Tibial nerve (tissue), 4 donors: ENCODE measurements at regions not wholly inside any gene's neighbourhood (a gene's known extent, or its start where the extent isn't known, plus 50 kb on each side); places are given as distances from the start of the nearest gene placed in this dataset.
"Not testable (repeated sequence)": the region's sequence is repeated elsewhere in the genome, so short reads cannot be mapped to it uniquely, and the experiment has no call there.

Experiments
- DNase-seq, 2 donors: peaks; one replicate each; pipeline ENCODE4 v3.0.0-alpha.2; 2019; ENCODE audit warnings: low spot score in 2 of 2
- H3K27ac ChIP-seq, 4 donors: fragments of 200-600 bp; sonication (generic) in 3 of 4; one replicate each; pipeline ENCODE4 v1.5.1; 2017 to 2019; ENCODE audit warnings: mild to moderate bottlenecking in 1 of 4
- H3K27me3 ChIP-seq, 2 donors: fragments of 200-600 bp; sonication (generic) in 1 of 2; one replicate each; pipeline versions ENCODE4 v1.5.1 to v1.6.0; 2017 to 2019
- H3K36me3 ChIP-seq, 3 donors: fragments of 200-600 bp; sonication (generic); one replicate each; pipeline ENCODE4 v1.5.1; 2018 to 2019
- H3K4me1 ChIP-seq, 4 donors: fragments of 200-600 bp; sonication (generic) in 3 of 4; one replicate each; pipeline ENCODE4 v1.5.1; 2017 to 2019
- H3K4me3 ChIP-seq, 4 donors: fragments of 200-600 bp; sonication (generic) in 3 of 4; one replicate each; pipeline ENCODE4 v1.5.1; 2017 to 2019; ENCODE audit warnings: mild to moderate bottlenecking in 1 of 4, moderate library complexity in 1 of 4
- H3K9me3 ChIP-seq, 4 donors: fragments of 200-600 bp; sonication (generic) in 3 of 4; one replicate each; pipeline ENCODE4 v1.5.1; 2017 to 2019
- CTCF ChIP-seq, 5 experiments: fragments of 200-600 bp in 3 of 5; fragments of 450-650 bp in 2 of 5; sonication (generic) in 3 of 5; IDR thresholded peaks; one replicate each; pipeline ENCODE4 v1.5.1; 2016 to 2019; ENCODE audit warnings: antibody characterized with exemption in 5 of 5, mild to moderate bottlenecking in 3 of 5, moderate library complexity in 2 of 5
- EP300 ChIP-seq, 2 donors: sonication (generic); formaldehyde crosslinking; IDR thresholded peaks; one replicate each; pipeline ENCODE4 v1.6.1; 2017; ENCODE audit warnings: antibody characterized with exemption in 2 of 2, mild to moderate bottlenecking in 1 of 2
- POLR2A ChIP-seq, 2 donors: fragments of 450-650 bp; IDR thresholded peaks; one replicate each; pipeline ENCODE4 v1.6.1; 2017; ENCODE audit warnings: antibody characterized with exemption in 2 of 2, mild to moderate bottlenecking in 2 of 2, moderate library complexity in 2 of 2
- WGBS, 2 donors: methylation state at CpG; one replicate each; pipeline ENCODE4 v1.1.5; 2018; 5-methylcytosine and 5-hydroxymethylcytosine counted together

- TF ChIP-seq EP300 (IDR thresholded peaks at IDR 0.05) = no peak
- no peak for TF ChIP-seq CTCF (IDR thresholded peaks at IDR 0.05)
- TF ChIP-seq POLR2A (IDR thresholded peaks at IDR 0.05) = no peak
- no peak overlapping the region for H3K27ac ChIP-seq
- no peak for DNase-seq
- no peaks in the 10 kb centered on the region for H3K4me1 ChIP-seq
- no peak overlapping the region for H3K4me3 ChIP-seq
- 96% methylated on average over 30 to 32 of the region's 33 CpGs for WGBS, 2 donors
- no peaks in the 10 kb centered on the region for H3K36me3 ChIP-seq
- peaks cover 0 to 8% (median 0%) of the 10 kb centered on the region in 4 donors for H3K9me3 ChIP-seq
- no peaks in the 10 kb centered on the region for H3K27me3 ChIP-seq
Measured at GRCh38 chr6:6952484-6952883, 155.3 kb upstream of the RREB1 start.

- not testable (repeated sequence) for H3K9me3 ChIP-seq, H3K36me3 ChIP-seq, DNase-seq, H3K4me3 ChIP-seq, H3K27ac ChIP-seq, H3K4me1 ChIP-seq, H3K27me3 ChIP-seq
- 92 to 95% methylated on average over 6 of the region's 6 CpGs for WGBS, 2 donors
Measured at GRCh38 chr6:6952927-6953326, 154.8 kb upstream of the RREB1 start.

- no peak for TF ChIP-seq POLR2A (IDR thresholded peaks at IDR 0.05)
- TF ChIP-seq CTCF (IDR thresholded peaks at IDR 0.05) = no peak
- TF ChIP-seq EP300 (IDR thresholded peaks at IDR 0.05) = no peak
- Histone ChIP-seq H3K4me3 (no peak overlapping the region), H3K27me3 (no peaks in the 10 kb centered on the region), H3K9me3 (no peaks in the 10 kb centered on the region), H3K27ac (no peak overlapping the region), H3K36me3 (no peaks in the 10 kb centered on the region), H3K4me1 (no peaks in the 10 kb centered on the region)
- WGBS, 2 donors = 66 to 71% methylated on average over 5 of the region's 5 CpGs
- DNase-seq = no peak
Measured at GRCh38 chr6:6960571-6961251, 147.1 kb upstream of the RREB1 start.

- Histone ChIP-seq H3K9me3 (no peaks in the 10 kb centered on the region), H3K36me3 (no peaks in the 10 kb centered on the region), H3K4me1 (no peaks in the 10 kb centered on the region), H3K27ac (no peak overlapping the region), H3K4me3 (no peak overlapping the region), H3K27me3 (no peaks in the 10 kb centered on the region)
- DNase-seq = no peak
- TF ChIP-seq CTCF (IDR thresholded peaks at IDR 0.05) (no peak), POLR2A (IDR thresholded peaks at IDR 0.05) (no peak), EP300 (IDR thresholded peaks at IDR 0.05) (no peak)
- WGBS, 2 donors = 66 to 75% methylated on average over 4 of the region's 4 CpGs
Measured at GRCh38 chr6:6962086-6962485, 145.7 kb upstream of the RREB1 start.

- H3K4me1 ChIP-seq = no peaks in the 10 kb centered on the region
- H3K27ac ChIP-seq = no peak overlapping the region
- H3K4me3 ChIP-seq = no peak overlapping the region
- no peak for TF ChIP-seq CTCF (IDR thresholded peaks at IDR 0.05)
- no peak for TF ChIP-seq EP300 (IDR thresholded peaks at IDR 0.05)
- no peaks in the 10 kb centered on the region for H3K9me3 ChIP-seq
- H3K36me3 ChIP-seq = no peaks in the 10 kb centered on the region
- DNase-seq = no peak
- WGBS, 2 donors = 82 to 83% methylated on average over 4 of the region's 4 CpGs
- H3K27me3 ChIP-seq = no peaks in the 10 kb centered on the region
Measured at GRCh38 chr6:6962699-6963098, 145.1 kb upstream of the RREB1 start.

GRCh38 chr6:6963390-6963789 is 144.4 kb upstream of the RREB1 start:
- not testable (repeated sequence) for DNase-seq

More at GRCh38 chr6:6963390-6963789, 144.4 kb upstream of the RREB1 start:
- H3K36me3 ChIP-seq, H3K4me3 ChIP-seq, H3K27ac ChIP-seq, H3K4me1 ChIP-seq, H3K9me3 ChIP-seq, H3K27me3 ChIP-seq: not testable (repeated sequence)
- WGBS, 2 donors = 83 to 85% methylated on average over 7 of the region's 7 CpGs
